Karpas-422 (cell line): ENCODE measurements at regions not wholly inside any gene's neighbourhood (a gene's known extent, or its start where the extent isn't known, plus 50 kb on each side); places are given as distances from the start of the nearest gene placed in this dataset.

Experiments
- DNase-seq: peaks from one replicate; pipeline ENCODE4 v3.0.0-alpha.2; 2015
- H2AFZ ChIP-seq: fragments of 200-600 bp; sonication (generic); 2 replicates; pipeline ENCODE4 v1.6.1; 2014; ENCODE audit warnings: antibody characterized with exemption, low read length, mixed read lengths
- H3K27ac ChIP-seq: fragments of 200-600 bp; sonication (generic); 2 replicates; pipeline ENCODE4 v1.5.1; 2014; ENCODE audit warnings: mild to moderate bottlenecking, low read length, moderate library complexity
- H3K27me3 ChIP-seq: fragments of 200-600 bp; sonication (generic); 2 replicates; pipeline ENCODE4 v1.6.1; 2014; ENCODE audit warnings: low read length, mixed read lengths
- H3K36me3 ChIP-seq: fragments of 200-600 bp; sonication (generic); 2 replicates; pipeline ENCODE4 v1.6.1; 2014; ENCODE audit warnings: low read length, mixed read lengths; ENCODE audit not compliant: insufficient read depth
- H3K4me1 ChIP-seq: fragments of 200-600 bp; sonication (generic); 2 replicates; pipeline ENCODE4 v1.6.1; 2014; ENCODE audit warnings: mild to moderate bottlenecking, low read length, mixed read lengths
- H3K4me2 ChIP-seq: fragments of 200-600 bp; sonication (generic); 2 replicates; pipeline ENCODE4 v1.6.1; 2014; ENCODE audit warnings: low read length, low read depth, mild to moderate bottlenecking; ENCODE audit not compliant: poor library complexity, severe bottlenecking
- H3K4me3 ChIP-seq: fragments of 200-600 bp; sonication (generic); 2 replicates; pipeline ENCODE4 v1.5.1; 2014; ENCODE audit warnings: mild to moderate bottlenecking, antibody characterized with exemption, low read length, mixed read lengths
- H3K79me2 ChIP-seq: fragments of 200-600 bp; sonication (generic); 2 replicates; pipeline ENCODE4 v1.6.1; 2014; ENCODE audit warnings: mild to moderate bottlenecking, low read length, mixed read lengths
- H3K9ac ChIP-seq: fragments of 200-600 bp; sonication (generic); 2 replicates; pipeline ENCODE4 v1.6.0; 2014; ENCODE audit warnings: low read length
- H3K9me2 ChIP-seq: fragments of 200-600 bp; sonication (generic), shearing (Covaris generic); replicated peaks from 2 replicates; pipeline ENCODE4 v1.6.0; 2014; ENCODE audit warnings: mild to moderate bottlenecking, low read length, moderate library complexity; ENCODE audit not compliant: insufficient read depth
- H3K9me3 ChIP-seq: fragments of 300-700, 200-600 bp; sonication (generic); 2 replicates; pipeline ENCODE4 v1.6.1; 2014; ENCODE audit warnings: low read length, mixed read lengths
- H4K20me1 ChIP-seq: fragments of 200-600 bp; sonication (generic); 2 replicates; pipeline ENCODE4 v1.6.1; 2014; ENCODE audit warnings: mild to moderate bottlenecking, antibody characterized with exemption, low read length, low read depth; ENCODE audit not compliant: insufficient read depth

DNA sequence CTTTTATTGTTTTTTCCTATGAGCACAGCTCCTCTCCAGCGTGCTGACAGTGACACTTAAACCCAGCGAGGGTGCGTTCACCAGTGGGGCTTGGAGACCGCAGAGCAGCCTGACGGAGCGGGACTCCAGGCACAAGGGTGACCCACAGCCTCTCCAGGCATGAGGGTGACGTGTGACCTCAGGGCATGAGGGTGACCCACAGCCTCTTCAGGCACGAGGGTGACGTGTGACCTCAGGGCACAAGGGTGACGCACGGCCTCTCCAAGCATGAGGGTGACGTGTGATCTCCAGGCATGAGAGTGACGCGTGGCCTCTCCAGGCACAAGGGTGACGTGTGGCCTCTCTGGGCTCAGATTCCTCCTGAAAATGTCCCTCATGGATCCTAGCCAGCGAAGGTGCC lies 164.3 kb upstream of the TCERG1L start:
- no peaks in the 10 kb centered on the region for H3K27me3 ChIP-seq
- H2AFZ ChIP-seq, result no peak overlapping the region
- H4K20me1 ChIP-seq, result no peaks in the 10 kb centered on the region
- no peak overlapping the region for H3K9ac ChIP-seq
- no peaks in the 10 kb centered on the region for H3K9me2 ChIP-seq
- no peaks in the 10 kb centered on the region for H3K4me1 ChIP-seq
- H3K79me2 ChIP-seq, result no peaks in the 10 kb centered on the region
- no peak overlapping the region for H3K4me2 ChIP-seq
- H3K4me3 ChIP-seq, result no peak overlapping the region
- H3K27ac ChIP-seq, result no peak overlapping the region
- DNase-seq, result no peak
- no peaks in the 10 kb centered on the region for H3K36me3 ChIP-seq
- no peaks in the 10 kb centered on the region for H3K9me3 ChIP-seq

DNA sequence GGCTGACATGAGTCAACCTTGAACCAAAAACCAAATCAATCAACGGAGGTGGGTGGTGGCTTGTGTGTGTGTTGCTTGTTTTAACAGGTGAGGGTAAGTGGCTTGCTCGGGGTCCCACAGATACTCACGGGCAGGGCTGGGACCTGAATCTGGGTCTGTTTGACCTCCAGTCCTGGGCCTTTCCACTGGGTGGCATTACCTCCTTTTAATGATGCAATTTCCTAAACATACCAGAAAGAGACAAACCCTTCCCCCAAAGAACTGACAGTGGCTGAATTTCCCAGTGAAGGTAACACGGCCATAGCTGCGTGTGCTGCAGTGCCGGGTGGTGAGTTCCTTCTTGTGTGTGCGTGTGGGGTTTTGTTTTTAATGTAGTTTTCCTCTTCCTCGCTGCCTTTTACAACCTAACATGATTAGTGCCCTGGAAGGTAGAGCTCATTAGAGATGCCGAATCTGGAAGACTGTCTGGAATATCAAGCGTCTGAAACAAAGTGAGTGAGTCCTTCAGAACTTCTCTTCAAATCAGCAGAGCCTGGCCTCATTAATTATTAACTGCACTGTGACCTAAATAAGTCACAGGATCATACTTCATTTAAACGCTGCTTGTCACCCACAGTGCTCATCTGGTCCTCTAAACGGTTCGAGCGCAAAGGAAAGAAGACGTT lies 166.1 kb upstream of the TCERG1L start:
- Histone ChIP-seq H2AFZ (no peak overlapping the region), H3K9me2 (no peaks in the 10 kb centered on the region), H3K36me3 (no peaks in the 10 kb centered on the region), H3K9ac (no peak overlapping the region), H3K4me3 (no peak overlapping the region), H3K4me1 (no peaks in the 10 kb centered on the region), H3K27ac (no peak overlapping the region), H3K27me3 (no peaks in the 10 kb centered on the region), H4K20me1 (no peaks in the 10 kb centered on the region), H3K4me2 (no peak overlapping the region), H3K79me2 (no peaks in the 10 kb centered on the region), H3K9me3 (no peaks in the 10 kb centered on the region)
- no peak for DNase-seq

DNA sequence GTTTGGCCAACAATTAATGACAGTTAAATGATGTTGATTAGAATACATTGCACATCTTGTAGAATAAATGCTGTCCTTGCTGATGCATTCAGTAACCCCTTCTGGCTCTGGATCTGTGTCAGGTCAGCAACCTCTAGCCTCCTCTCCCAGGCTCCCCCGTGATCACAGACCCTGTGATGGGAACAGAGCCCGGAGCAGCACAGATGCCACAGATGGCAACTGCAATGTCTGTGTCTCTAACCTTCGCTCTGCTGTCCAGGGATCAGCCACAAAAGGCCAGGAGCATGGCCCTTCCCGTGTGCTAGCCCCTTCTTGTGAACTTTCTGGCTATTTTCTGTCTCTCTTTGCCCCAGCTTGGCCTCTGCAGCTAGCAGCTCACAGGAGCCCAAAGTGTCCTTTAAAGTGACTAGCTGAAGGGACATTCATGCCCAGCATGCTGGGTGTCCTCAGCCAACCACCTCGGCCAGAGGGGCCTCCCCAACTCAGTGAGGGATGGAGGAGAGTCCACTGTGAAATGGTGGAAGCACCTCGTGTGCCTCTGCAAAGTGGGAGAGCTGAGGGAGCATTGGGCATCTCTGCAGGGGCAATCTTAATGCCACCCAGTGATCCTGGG lies 167.0 kb upstream of the TCERG1L start:
- H2AFZ ChIP-seq, result no peak overlapping the region
- H3K4me2 ChIP-seq, result no peak overlapping the region
- no peaks in the 10 kb centered on the region for H3K9me2 ChIP-seq
- no peak overlapping the region for H3K9ac ChIP-seq
- H3K4me1 ChIP-seq, result no peaks in the 10 kb centered on the region
- no peaks in the 10 kb centered on the region for H3K36me3 ChIP-seq
- no peaks in the 10 kb centered on the region for H4K20me1 ChIP-seq
- H3K4me3 ChIP-seq, result no peak overlapping the region
- H3K27ac ChIP-seq, result no peak overlapping the region
- no peak for DNase-seq
- H3K9me3 ChIP-seq, result no peaks in the 10 kb centered on the region
- no peaks in the 10 kb centered on the region for H3K79me2 ChIP-seq
- H3K27me3 ChIP-seq, result no peaks in the 10 kb centered on the region

DNA sequence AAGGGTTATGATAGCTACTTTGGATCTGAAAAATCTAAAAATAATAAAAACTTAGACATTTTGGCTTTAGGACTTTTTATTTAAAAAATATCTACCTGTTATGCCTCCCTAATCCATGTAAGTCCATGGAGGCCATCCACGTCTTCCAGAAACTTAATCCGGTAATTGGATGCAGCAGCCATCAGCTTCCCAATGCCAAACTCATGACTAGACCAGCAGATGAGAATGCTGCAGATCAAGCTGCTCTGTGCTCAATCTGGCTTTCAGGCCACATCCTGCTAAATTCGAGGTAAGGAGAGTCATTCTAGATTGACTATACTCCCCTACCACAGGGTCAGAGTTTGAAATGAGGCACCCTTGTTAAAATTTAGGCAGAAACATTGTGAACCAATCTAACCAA lies 168.5 kb upstream of the TCERG1L start:
- no peaks in the 10 kb centered on the region for H3K36me3 ChIP-seq
- no peaks in the 10 kb centered on the region for H3K4me1 ChIP-seq
- H4K20me1 ChIP-seq, result no peaks in the 10 kb centered on the region
- H3K27me3 ChIP-seq, result no peaks in the 10 kb centered on the region
- H3K79me2 ChIP-seq, result no peaks in the 10 kb centered on the region
- no peak for DNase-seq
- no peak overlapping the region for H3K4me2 ChIP-seq
- H3K4me3 ChIP-seq, result no peak overlapping the region
- H2AFZ ChIP-seq, result no peak overlapping the region
- no peaks in the 10 kb centered on the region for H3K9me2 ChIP-seq
- no peak overlapping the region for H3K9ac ChIP-seq
- H3K9me3 ChIP-seq, result no peaks in the 10 kb centered on the region
- H3K27ac ChIP-seq, result no peak overlapping the region

- H3K36me3 ChIP-seq, result no peaks in the 10 kb centered on the region
- no peak overlapping the region for H2AFZ ChIP-seq
- no peak overlapping the region for H3K9ac ChIP-seq
- no peak for DNase-seq
- no peak overlapping the region for H3K27ac ChIP-seq
- H3K27me3 ChIP-seq, result no peaks in the 10 kb centered on the region
- H3K9me3 ChIP-seq, result no peaks in the 10 kb centered on the region
- H3K4me2 ChIP-seq, result no peak overlapping the region
- H3K4me1 ChIP-seq, result no peaks in the 10 kb centered on the region
- H3K4me3 ChIP-seq, result no peak overlapping the region
- H3K9me2 ChIP-seq, result no peaks in the 10 kb centered on the region
- H4K20me1 ChIP-seq, result no peaks in the 10 kb centered on the region
- no peaks in the 10 kb centered on the region for H3K79me2 ChIP-seq
These were observed 169.3 kb upstream of the TCERG1L start for GRCh38 chr10:131480861-131481260.

DNA sequence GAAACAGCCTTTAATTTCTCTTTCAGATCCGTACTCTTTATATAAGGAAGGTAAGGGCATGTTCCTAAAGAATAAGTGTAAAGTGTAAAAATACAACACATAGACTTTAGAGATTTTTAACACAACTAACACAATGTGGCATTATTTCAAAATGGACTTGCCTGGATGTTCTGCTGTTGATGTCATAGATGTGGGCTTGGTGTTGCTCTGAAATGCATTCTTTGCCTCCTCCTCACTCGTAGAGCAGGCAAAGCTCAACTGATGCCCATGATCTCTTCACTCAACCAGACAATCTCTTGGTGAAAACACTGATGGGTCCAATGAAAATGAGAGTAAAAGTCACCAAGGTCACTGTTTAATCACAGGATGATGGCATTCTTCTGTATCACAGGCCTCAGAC lies 174.2 kb upstream of the TCERG1L start:
- Histone ChIP-seq H4K20me1 (no peaks in the 10 kb centered on the region), H3K9me2 (no peaks in the 10 kb centered on the region), H3K27ac (no peak overlapping the region), H3K27me3 (no peaks in the 10 kb centered on the region), H3K79me2 (no peaks in the 10 kb centered on the region), H3K4me3 (no peak overlapping the region), H3K36me3 (no peaks in the 10 kb centered on the region), H2AFZ (no peak overlapping the region), H3K4me2 (no peak overlapping the region), H3K9me3 (no peaks in the 10 kb centered on the region), H3K4me1 (no peaks in the 10 kb centered on the region), H3K9ac (no peak overlapping the region)
- DNase-seq, result no peak

GRCh38 chr10:131487822-131488221 lies 176.3 kb upstream of the TCERG1L start:
- H3K27me3 ChIP-seq, result no peaks in the 10 kb centered on the region
- no peak overlapping the region for H3K4me2 ChIP-seq
- no peak overlapping the region for H2AFZ ChIP-seq
- H4K20me1 ChIP-seq, result no peaks in the 10 kb centered on the region
- H3K27ac ChIP-seq, result no peak overlapping the region
- H3K9ac ChIP-seq, result no peak overlapping the region
- H3K9me3 ChIP-seq, result no peaks in the 10 kb centered on the region
- no peaks in the 10 kb centered on the region for H3K4me1 ChIP-seq
- no peaks in the 10 kb centered on the region for H3K79me2 ChIP-seq
- H3K9me2 ChIP-seq, result no peaks in the 10 kb centered on the region
- H3K36me3 ChIP-seq, result no peaks in the 10 kb centered on the region
- H3K4me3 ChIP-seq, result no peak overlapping the region
- no peak for DNase-seq

DNA sequence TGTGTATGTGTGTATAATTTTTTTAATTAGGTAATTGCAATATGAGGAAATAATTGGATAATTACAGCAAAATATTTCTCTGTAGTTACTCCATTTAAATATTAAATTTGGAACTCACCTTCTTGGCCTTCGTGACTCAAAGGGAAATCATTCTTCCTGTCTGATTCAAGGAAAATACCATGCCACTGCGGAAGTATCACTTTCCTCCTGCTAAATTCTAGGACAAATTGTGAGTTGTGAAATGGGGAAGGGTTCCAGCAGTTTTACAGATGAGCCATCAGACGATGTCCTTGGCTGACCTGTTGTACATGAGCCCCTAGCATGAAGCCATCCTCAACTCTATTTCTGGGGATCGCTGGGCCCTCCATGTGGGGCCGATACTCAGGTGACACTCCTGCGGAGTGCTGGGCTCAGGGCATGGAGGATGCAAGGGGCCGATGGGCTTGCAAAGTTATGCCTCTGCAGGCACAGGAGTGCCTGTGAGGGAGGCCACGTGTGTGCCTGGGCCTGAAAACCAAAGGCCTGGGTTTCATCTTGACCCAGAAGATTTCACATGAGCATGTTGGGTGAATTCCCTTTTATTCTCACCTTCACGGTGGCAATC lies 179.6 kb upstream of the TCERG1L start:
- H3K79me2 ChIP-seq, result no peaks in the 10 kb centered on the region
- no peaks in the 10 kb centered on the region for H3K4me1 ChIP-seq
- H3K9ac ChIP-seq, result no peak overlapping the region
- H4K20me1 ChIP-seq, result no peaks in the 10 kb centered on the region
- H3K9me3 ChIP-seq, result no peaks in the 10 kb centered on the region
- DNase-seq, result no peak
- no peak overlapping the region for H2AFZ ChIP-seq
- H3K36me3 ChIP-seq, result no peaks in the 10 kb centered on the region
- H3K4me2 ChIP-seq, result no peak overlapping the region
- no peak overlapping the region for H3K27ac ChIP-seq
- no peaks in the 10 kb centered on the region for H3K9me2 ChIP-seq
- H3K4me3 ChIP-seq, result no peak overlapping the region
- H3K27me3 ChIP-seq, result no peaks in the 10 kb centered on the region
